ENCODE measurements at regions not wholly inside any gene's neighbourhood (a gene's known extent, or its start where the extent isn't known, plus 50 kb on each side); places are given as distances from the start of the nearest gene placed in this dataset.
"Not testable (repeated sequence)": the region's sequence is repeated elsewhere in the genome, so short reads cannot be mapped to it uniquely, and the experiment has no call there.

DNA sequence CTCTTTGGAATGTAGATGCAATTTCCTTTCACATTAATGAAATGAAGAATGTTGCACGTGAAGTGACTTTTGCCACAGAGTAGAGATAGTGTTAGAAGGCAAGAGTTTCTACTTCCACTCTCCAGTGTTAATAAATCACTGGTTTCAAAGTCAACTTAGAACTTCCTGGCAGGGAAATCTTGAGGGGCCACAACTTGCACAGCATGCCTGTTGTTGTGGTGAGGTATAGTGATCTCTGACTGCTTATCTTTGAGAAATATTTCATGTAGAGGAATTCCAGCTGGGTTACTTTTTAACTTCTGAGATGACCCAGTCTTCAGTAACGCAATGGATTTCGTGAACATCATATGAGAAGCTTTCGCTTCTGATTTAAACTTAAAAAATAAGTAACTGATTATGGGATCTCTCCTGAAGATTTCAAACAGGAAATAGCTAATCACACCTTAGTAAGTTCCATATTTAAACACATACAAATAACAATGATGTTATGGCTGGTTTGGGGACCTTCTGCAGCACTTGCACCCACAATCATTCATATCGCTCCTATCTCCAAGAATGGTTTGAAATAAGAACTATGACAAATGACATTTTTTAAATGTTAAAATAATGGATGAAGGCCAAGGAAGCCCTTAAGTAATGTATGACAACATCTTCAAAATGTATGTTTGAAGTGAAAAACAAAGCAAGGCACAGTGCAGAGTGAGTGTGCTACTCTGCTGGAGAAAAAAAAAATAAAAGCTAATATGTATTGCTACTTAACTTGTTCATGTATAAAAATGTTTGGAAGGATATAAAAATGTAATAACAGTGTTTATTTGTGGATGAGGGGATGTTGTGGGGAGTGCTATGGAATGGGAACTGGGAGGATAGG is 726.5 kb upstream of the NECTIN3 start:
- DNase-seq = no peak

DNA sequence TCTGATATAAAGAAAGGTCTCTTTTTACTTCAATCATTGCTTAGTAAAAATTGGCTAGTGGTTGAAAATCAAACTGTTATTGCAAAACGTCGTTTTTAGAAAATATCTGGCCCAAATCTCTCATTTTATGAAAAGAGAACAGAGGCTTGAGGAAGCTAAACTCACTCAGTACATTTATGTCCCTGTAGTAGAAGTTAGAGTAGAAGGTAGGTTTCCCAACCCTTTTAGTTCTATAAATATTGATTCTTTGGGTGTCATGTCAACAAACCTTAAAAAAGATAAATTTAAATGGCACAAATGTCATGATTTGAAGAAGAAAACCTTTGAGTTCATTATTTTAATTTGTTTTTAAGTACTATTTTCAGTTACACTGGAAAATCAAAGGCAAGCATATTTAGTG is 722.3 kb upstream of the NECTIN3 start:
- DNase-seq = no peak

GRCh38 chr3:110352841-110353604 is 718.6 kb upstream of the NECTIN3 start:
- no peak for DNase-seq

GRCh38 chr3:110362751-110363150 is 708.9 kb upstream of the NECTIN3 start:
- DNase-seq = no peak

GRCh38 chr3:110367289-110367688 is 704.3 kb upstream of the NECTIN3 start:
- DNase-seq = not testable (repeated sequence)

GRCh38 chr3:110375751-110376518 is 695.7 kb upstream of the NECTIN3 start:
- no peak for DNase-seq

GRCh38 chr3:110378481-110378880 is 693.1 kb upstream of the NECTIN3 start:
- no peak for DNase-seq

GRCh38 chr3:110381992-110382391 is 689.6 kb upstream of the NECTIN3 start:
- DNase-seq = no peak

- DNase-seq = no peak
Measured at GRCh38 chr3:110383356-110383755, 688.3 kb upstream of the NECTIN3 start.

DNA sequence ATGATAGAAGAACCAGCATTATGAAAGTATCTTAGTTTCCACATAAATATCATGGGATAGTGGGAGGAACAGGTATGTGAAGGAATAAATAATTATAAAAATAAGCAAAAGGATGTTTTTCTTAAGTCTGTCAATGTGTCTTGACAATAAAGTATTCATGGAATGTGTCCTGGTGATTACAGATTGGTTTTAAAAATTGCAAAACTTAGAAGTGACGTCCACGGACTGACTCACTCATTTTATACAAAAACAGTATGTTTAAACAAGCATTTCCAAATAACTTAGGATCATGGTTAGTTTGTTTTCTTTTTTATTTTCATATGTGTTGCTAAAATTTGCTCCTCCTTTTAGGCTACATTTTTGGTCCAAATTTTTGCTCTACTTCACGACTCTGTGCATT is 687.0 kb upstream of the NECTIN3 start:
- no peak for DNase-seq

GRCh38 chr3:110389005-110389404 is 682.6 kb upstream of the NECTIN3 start:
- DNase-seq = no peak

GRCh38 chr3:110390372-110390771 is 681.2 kb upstream of the NECTIN3 start:
- DNase-seq = no peak

GRCh38 chr3:110391042-110391441 is 680.6 kb upstream of the NECTIN3 start:
- no peak for DNase-seq

- DNase-seq = no peak
Measured at GRCh38 chr3:110391640-110392395, 679.8 kb upstream of the NECTIN3 start.

- DNase-seq = no peak
Measured at GRCh38 chr3:110393941-110394340, 677.7 kb upstream of the NECTIN3 start.

- no peak for DNase-seq
Measured at GRCh38 chr3:110397115-110397514, 674.5 kb upstream of the NECTIN3 start.

GRCh38 chr3:110400315-110400714 is 671.3 kb upstream of the NECTIN3 start:
- no peak for DNase-seq

GRCh38 chr3:110405830-110406585 is 665.6 kb upstream of the NECTIN3 start:
- DNase-seq = no peak

GRCh38 chr3:110413266-110413665 is 658.4 kb upstream of the NECTIN3 start:
- no peak for DNase-seq

DNA sequence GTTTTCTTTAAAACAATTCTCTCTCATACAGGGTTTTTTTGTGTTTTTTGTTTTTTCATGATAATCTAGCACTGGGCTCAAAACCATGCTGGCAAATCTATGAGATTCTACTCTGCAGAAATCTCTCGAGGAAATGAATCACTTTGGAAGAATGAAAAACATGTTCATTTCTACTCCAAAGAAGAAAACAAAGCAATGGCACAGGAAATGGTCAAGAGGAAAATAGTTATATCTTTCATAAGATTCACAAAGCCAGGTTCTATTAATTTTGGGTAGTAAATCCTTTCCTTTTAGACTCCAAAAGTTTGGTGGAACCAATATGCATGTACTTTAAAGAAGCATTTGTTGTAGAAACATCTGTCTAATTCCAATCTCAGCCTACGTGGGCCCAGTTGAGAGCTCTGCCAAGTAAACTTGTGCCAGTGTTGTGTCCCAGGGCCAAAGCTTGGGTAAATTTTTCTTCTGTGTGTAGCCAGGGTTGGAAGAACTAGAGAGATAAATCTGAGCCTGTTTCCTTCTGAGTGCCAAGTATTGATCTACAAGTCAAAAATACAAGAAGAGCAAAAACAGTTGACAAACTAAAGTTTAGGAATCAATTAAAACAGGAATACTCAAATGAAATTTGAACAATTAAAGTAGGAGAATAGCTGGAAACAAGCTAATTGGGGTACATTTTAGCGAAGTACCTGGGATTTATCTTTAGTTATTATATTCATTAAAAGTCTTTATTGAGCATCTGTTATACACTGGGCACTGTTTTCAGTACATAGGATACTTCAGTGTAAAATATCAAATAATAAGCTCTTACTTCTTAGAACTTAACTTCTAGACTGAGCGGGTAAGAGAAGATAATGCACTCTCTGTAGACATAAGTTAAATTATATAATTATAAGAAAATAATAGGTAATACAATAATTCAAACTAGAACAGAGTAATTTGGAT is 657.5 kb upstream of the NECTIN3 start:
- no peak for DNase-seq

DNA sequence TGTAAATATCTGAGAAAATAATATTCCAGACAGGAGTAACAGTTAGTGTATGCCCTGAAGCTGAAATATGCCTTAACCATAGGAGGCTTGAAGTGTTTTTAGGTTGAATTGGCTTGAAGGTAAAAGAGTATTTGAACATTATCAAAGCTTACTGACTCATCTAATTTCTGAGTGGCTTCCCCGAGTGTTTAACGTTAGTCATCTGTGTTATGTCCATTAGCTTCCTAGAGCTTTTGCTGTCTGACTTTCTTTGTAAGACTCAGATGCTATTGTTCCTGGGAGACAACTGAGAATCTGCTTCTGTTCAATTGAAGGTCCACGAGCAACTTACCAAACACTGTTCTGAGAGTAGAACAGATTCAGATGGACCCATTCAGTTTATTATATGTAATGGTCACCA is 656.8 kb upstream of the NECTIN3 start:
- no peak for DNase-seq
